Midbrain (tissue), 1 donor: ENCODE measurements at regions not wholly inside any gene's neighbourhood (a gene's known extent, or its start where the extent isn't known, plus 50 kb on each side); places are given as distances from the start of the nearest gene placed in this dataset.
"Not testable (repeated sequence)": the region's sequence is repeated elsewhere in the genome, so short reads cannot be mapped to it uniquely, and the experiment has no call there.

Source experiments
- DNase-seq: peaks from one replicate; lab custom pipeline; 2025; lab: John Stamatoyannopoulos, UW

DNA sequence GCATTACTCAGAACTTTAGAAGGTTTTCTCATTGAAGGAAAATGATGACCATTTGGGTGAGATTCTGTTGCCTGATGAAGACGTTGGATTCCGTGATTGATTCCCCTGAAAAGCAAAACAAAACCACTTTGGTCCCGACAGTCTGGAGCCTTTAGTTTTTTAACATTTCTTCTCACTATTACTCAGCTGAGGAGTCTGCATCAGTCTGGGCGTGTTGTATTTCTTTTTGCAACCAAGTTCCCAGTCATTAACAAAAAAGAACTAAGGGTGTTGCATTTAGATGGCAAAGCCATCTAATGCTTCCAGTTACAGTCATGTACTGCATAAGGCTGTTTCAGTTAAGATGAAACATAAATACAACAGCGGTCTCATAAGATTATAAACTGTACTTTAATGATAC lies 343.1 kb upstream of the CDH2 start:
- DNase-seq: no peak

- DNase-seq: no peak
Measured at GRCh38 chr18:28514699-28515098, 337.8 kb upstream of the CDH2 start.

DNA sequence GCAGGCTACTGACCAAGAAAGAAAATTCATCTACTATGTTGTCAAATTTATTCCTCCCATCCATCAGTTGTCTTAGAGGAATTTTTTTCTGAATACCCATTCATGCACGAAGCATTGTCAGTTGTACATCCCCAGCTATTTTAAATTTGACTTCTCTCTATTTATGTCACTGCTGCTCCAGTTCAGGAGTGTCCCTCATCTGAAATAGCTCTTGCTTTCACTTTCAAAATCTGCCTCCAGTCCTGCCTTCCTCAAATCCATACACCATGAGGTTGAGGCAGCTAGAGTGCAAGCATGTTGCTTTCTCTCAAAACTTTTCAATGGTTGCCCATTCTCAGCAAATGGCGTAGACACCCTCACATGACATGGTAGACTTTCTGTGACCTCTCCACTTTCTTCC lies 335.4 kb upstream of the CDH2 start:
- no peak for DNase-seq

- DNase-seq: no peak
Measured at GRCh38 chr18:28511413-28511821, 334.5 kb upstream of the CDH2 start.

DNA sequence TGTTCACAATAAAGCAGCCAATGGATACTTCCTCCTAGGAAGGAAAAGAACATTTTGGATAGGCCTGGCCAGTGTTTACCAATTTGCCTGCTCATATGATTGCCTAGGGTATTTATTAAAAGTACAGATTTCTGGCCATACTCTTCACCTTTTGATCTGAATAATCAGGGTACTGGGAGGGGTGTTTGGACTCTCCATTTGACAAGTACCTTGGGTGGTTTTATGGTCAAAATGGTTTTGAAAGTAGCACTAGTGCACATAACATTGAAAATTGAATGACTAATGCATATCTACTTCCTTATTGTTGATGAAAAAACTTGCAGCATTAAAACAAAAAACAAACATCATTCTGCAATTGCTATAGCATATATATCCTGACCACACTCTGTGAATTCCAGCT lies 333.3 kb upstream of the CDH2 start:
- no peak for DNase-seq

DNA sequence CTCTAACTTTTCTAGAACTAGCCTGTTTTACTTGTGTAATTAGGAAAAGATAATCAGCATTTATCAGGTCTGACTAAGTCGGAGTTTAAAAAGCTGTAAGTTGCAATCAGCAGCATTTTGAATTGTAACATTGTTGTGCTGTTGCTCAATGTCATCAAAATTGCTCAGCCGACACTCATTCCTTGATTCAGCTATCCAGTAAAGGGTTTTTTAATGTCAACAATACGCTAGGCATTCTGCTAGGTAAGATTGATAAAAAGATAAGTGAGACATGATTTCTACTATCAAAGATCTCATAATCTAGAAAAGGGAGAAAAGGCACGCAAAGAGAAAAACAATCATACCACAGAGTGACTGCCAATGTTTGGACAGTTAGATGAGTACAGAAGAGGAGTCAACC lies 327.1 kb upstream of the CDH2 start:
- no peak for DNase-seq

DNA sequence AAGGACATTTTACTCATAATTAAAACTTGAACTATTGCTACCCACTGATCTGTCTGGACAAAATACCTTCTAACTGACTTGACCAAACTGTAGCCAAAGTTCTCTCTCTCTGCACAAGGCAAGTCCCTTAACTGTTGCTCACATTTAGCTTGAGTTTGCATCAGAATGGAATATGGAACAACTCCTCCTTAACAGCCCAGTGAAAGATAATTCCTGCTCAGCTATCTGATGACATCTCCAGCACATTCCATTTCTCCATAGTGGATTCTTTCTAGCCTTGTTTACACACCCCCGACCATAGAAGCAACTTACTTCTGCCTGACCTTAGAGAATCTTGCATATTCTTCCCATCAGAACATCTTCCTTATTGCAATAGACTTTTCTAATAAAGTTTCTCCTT lies 317.2 kb upstream of the CDH2 start:
- no peak for DNase-seq

DNA sequence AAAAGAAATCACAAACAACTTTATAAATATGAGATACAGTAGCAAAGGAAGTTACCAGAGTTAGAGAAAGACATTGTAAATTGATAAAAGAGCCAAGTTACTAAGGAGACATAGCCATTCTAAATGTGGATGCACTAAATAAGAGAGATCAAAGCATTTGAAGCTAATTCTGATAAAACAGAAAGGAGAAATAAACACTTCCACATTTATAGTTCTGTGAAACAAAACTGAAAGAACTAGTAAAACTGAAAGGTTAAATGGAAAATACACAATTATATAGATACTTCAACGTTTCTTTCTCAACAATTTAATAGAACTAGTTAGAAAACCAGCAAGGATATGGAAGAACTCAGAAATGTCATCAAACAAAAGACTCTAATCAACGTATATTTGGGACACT lies 309.0 kb upstream of the CDH2 start:
- no peak for DNase-seq

- no peak for DNase-seq
Measured at GRCh38 chr18:28485210-28485801, 308.4 kb upstream of the CDH2 start.

DNA sequence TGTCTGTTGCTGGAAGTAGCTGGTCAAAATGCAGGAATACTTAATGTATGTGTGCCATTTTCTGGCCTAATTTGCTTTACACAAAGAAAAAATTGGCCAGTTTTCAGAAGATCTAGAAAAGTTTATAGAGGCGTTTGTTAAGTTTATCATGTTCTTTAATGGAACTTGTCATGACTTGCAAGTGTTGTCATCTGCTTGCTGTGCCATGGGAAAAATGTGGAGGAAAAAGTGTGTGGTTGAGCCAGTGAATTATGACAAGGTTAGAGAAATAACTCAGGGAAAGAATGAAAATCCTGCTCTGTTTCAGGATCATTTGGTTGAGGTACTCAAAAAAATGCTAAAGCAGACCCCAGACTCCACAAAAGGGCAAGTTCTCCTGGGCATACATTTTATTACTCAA lies 301.6 kb upstream of the CDH2 start:
- no peak for DNase-seq

DNA sequence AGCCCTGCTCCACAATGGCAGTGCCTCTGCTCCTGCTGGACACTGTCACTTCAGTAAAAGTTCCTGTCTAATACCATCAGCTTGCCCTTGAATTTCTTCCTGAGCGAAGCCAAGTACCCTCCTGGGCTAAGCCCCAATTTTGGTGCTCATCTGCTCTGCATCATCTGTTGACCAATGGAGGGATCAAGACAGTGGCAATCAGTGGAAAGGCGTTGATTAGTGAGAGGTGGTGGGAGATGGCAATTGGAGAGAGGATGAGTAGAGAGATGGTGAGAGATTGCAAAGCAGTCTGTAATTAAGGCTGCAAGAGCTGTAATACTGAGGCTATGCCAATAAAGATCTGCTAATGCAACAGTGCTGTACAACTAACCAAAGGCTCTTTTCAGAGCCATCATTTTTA lies 299.4 kb upstream of the CDH2 start:
- DNase-seq: no peak

DNA sequence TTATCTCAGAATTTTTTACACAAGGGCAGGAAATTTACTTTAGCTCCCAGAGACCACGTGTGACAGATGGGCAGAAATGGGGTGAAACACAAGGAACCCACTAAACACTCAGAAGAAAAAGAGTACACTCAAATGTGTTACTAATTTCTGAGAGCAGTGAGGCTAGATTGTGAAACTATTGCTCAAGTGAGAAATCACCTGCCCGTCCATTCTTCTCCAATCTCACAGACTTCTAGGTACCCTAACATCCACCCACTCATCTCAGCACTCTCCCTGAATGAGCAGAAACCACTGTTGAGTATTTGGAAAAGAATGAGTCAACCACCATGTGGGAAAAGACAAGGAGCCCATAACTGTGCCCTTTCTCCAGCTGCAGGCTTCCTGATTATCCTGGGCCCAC lies 293.0 kb upstream of the CDH2 start:
- no peak for DNase-seq

- DNase-seq: no peak
Measured at GRCh38 chr18:28468901-28469300, 292.0 kb upstream of the CDH2 start.

DNA sequence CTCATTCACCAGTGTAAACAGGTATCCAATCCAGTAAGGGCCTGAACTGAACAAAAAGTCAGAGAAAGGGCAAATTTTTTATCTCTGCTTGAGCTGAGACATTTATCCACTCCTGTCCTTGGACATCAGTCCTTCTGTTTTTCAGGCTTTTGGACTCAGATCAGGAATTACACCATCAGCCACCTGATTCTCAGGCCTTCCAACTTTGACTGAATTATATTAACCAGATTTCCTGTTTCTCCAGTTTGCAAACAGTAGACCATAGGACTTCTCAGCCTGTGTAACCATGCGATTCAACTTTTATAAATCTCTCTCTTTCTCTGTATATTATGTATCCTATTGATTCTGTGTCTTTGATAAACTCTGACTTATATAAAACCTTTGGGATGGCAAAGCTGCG lies 289.3 kb upstream of the CDH2 start:
- DNase-seq: no peak

GRCh38 chr18:28459587-28459986 lies 282.7 kb upstream of the CDH2 start:
- no peak for DNase-seq

GRCh38 chr18:28458751-28459150 lies 281.8 kb upstream of the CDH2 start:
- DNase-seq: no peak

DNA sequence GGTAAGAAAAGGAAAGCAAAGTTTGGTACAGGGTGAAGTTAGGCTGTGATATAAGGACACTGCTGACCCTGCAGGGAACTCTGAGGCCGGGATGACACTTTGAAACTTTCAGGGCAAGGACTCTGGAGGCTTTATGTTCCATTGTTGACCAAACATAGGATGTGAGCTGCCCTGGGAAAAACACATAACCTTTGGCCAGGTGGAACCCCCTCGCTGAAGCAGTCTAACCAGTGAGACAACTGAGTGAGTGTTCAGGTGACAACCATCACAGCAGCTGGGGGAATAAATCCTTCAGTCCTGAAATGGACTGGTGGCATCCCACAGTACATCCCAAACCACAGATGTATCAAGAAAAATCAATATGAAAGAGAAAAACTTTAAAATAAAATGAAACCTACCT lies 280.9 kb upstream of the CDH2 start:
- no peak for DNase-seq

- DNase-seq: no peak
Measured at GRCh38 chr18:28455971-28456370, 279.0 kb upstream of the CDH2 start.

- DNase-seq: no peak
Measured at GRCh38 chr18:28439870-28440269, 262.9 kb upstream of the CDH2 start.

- no peak for DNase-seq
Measured at GRCh38 chr18:28438381-28438780, 261.5 kb upstream of the CDH2 start.

DNA sequence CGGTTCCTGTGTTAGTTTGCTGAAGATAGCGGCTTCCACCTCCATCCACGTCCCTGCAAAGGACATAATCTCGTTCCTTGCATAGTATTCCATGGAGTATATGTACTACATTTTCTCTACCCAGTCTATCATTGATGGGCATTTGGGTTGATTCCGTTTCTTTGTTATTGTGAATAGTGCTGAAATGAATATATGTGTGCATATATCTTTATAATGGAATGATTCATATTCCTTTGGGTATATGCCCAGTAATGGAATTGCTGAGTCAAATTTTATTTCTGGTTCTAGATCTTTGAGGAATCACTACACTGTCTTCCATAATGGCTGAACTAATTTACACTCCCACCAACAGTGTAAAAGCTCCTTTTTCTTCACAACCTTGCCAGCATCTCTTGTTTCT lies 255.4 kb upstream of the CDH2 start:
- no peak for DNase-seq

- no peak for DNase-seq
Measured at GRCh38 chr18:28425886-28426285, 249.0 kb upstream of the CDH2 start.

DNA sequence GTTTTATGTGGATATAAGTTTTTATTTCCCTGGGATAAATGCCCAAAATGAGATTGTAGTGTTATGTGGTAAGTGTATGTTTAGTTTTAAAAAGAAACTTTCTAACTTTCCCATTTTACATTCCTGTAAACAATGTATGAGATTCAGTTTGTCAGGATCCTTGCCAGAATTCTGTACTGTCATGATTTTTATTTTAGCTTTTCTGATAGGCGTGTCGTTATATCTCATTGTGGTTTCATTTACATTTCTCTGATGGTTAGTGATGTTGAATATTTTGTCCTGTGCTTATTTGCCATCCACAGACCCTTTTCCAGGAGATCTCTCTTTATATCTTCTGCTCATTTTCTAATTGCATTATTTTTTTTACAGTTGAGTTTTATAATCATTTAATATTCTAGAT lies 245.6 kb upstream of the CDH2 start:
- DNase-seq: no peak

GRCh38 chr18:28421950-28422349 lies 245.0 kb upstream of the CDH2 start:
- DNase-seq: not testable (repeated sequence)

DNA sequence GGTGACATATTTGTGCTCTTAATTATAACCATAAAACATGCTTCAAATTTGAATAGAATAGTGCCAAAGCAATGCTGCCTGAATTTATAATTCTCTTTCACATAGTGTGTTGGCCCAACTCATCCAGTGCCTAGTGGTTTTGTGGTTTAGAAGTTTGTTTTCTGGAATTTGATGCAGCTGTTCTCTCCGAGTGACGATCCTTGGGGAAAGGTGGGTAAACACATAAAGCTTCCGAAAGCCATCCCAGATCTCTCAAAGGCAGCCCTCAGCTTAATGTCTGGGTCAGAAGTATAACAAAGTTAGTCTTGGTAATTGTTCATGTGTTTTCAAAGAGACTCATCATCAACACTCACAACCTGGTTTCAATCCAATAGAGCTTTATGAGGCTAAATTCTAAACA lies 235.6 kb upstream of the CDH2 start:
- no peak for DNase-seq
